GM21529 (cell line): ENCODE measurements at regions not wholly inside any gene's neighbourhood (a gene's known extent, or its start where the extent isn't known, plus 50 kb on each side); places are given as distances from the start of the nearest gene placed in this dataset.
"Not testable (repeated sequence)": the region's sequence is repeated elsewhere in the genome, so short reads cannot be mapped to it uniquely, and the experiment has no call there.

Source experiments
- ATAC-seq: cut with Tn5 transposase; IDR thresholded peaks from one replicate; pipeline ENCODE4 v1.9.1; 2021; ENCODE audit not compliant: unreplicated experiment

- no peak for ATAC-seq
Measured at GRCh38 chr2:192854031-192854430, 659.3 kb upstream of the TMEFF2 start.

GRCh38 chr2:192828947-192829346 lies 634.2 kb upstream of the TMEFF2 start:
- ATAC-seq, result no peak

GRCh38 chr2:192828175-192828574 lies 633.4 kb upstream of the TMEFF2 start:
- ATAC-seq, result no peak

GRCh38 chr2:192827735-192828134 lies 633.0 kb upstream of the TMEFF2 start:
- no peak for ATAC-seq

- no peak for ATAC-seq
Measured at GRCh38 chr2:192814376-192814775, 619.6 kb upstream of the TMEFF2 start.

GRCh38 chr2:192813341-192813740 lies 618.6 kb upstream of the TMEFF2 start:
- no peak for ATAC-seq

GRCh38 chr2:192809173-192809572 lies 614.4 kb upstream of the TMEFF2 start:
- ATAC-seq, result no peak

GRCh38 chr2:192783643-192784042 lies 588.9 kb upstream of the TMEFF2 start:
- ATAC-seq, result no peak

GRCh38 chr2:192775459-192776262 lies 580.9 kb upstream of the TMEFF2 start:
- no peak for ATAC-seq

- ATAC-seq, result no peak
Measured at GRCh38 chr2:192775011-192775410, 580.3 kb upstream of the TMEFF2 start.

GRCh38 chr2:192773044-192773443 lies 578.3 kb upstream of the TMEFF2 start:
- no peak for ATAC-seq

- no peak for ATAC-seq
Measured at GRCh38 chr2:192749611-192750200, 555.0 kb upstream of the TMEFF2 start.

- ATAC-seq, result no peak
Measured at GRCh38 chr2:192741889-192742288, 547.2 kb upstream of the TMEFF2 start.

GRCh38 chr2:192735447-192735846 lies 540.7 kb upstream of the TMEFF2 start:
- no peak for ATAC-seq

GRCh38 chr2:192729369-192729768 lies 534.6 kb upstream of the TMEFF2 start:
- ATAC-seq, result no peak

- ATAC-seq, result no peak
Measured at GRCh38 chr2:192725991-192726390, 531.3 kb upstream of the TMEFF2 start.

GRCh38 chr2:192719629-192720028 lies 524.9 kb upstream of the TMEFF2 start:
- no peak for ATAC-seq

- ATAC-seq, result no peak
Measured at GRCh38 chr2:192718340-192718739, 523.6 kb upstream of the TMEFF2 start.

GRCh38 chr2:192700934-192701333 lies 506.2 kb upstream of the TMEFF2 start:
- no peak for ATAC-seq

- no peak for ATAC-seq
Measured at GRCh38 chr2:192697880-192698279, 503.1 kb upstream of the TMEFF2 start.

- no peak for ATAC-seq
Measured at GRCh38 chr2:192696857-192697256, 502.1 kb upstream of the TMEFF2 start.

- no peak for ATAC-seq
Measured at GRCh38 chr2:192687015-192687414, 492.3 kb upstream of the TMEFF2 start.

GRCh38 chr2:192682511-192682910 lies 487.8 kb upstream of the TMEFF2 start:
- not testable (repeated sequence) for ATAC-seq
